ENCODE measurements at regions not wholly inside any gene's neighbourhood (a gene's known extent, or its start where the extent isn't known, plus 50 kb on each side); places are given as distances from the start of the nearest gene placed in this dataset.

DNA sequence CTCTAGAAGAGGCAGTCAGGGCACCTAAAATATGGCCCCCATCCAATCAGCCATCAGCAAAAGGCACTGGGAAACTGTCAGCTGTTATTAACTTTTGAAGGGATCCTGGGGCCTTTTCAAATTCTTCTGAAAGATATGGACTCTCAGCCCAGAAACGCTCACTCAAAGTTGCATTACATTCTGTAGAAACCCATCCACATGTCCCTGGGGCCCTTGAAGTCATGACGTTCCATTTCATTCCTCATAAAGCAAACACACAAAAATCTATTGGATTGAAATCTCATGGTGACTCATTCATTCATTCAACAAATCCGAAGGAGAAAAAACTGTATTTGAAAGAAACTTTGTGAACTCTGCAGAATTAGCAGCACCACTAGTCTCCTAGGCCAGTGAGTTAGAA lies 215.3 kb downstream of the C16orf95 start:
- DNase-seq (no peak), ATAC-seq (no peak)
- no peaks in the 10 kb centered on the region for H3K36me3 ChIP-seq
- no peaks in the 10 kb centered on the region for H3K9me3 ChIP-seq
- no peak overlapping the region for H3K27ac ChIP-seq
- TF ChIP-seq, protein P1, sequence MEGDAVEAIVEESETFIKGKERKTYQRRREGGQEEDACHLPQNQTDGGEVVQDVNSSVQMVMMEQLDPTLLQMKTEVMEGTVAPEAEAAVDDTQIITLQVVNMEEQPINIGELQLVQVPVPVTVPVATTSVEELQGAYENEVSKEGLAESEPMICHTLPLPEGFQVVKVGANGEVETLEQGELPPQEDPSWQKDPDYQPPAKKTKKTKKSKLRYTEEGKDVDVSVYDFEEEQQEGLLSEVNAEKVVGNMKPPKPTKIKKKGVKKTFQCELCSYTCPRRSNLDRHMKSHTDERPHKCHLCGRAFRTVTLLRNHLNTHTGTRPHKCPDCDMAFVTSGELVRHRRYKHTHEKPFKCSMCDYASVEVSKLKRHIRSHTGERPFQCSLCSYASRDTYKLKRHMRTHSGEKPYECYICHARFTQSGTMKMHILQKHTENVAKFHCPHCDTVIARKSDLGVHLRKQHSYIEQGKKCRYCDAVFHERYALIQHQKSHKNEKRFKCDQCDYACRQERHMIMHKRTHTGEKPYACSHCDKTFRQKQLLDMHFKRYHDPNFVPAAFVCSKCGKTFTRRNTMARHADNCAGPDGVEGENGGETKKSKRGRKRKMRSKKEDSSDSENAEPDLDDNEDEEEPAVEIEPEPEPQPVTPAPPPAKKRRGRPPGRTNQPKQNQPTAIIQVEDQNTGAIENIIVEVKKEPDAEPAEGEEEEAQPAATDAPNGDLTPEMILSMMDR (IDR thresholded peaks at IDR 0.05) = no peak
- peaks cover 6% of the 10 kb centered on the region for H3K27me3 ChIP-seq
- H3K4me3 ChIP-seq = no peak overlapping the region
- no peaks in the 10 kb centered on the region for H3K4me1 ChIP-seq
- intact Hi-C loops (cut with DNase I) = no loop called here

DNA sequence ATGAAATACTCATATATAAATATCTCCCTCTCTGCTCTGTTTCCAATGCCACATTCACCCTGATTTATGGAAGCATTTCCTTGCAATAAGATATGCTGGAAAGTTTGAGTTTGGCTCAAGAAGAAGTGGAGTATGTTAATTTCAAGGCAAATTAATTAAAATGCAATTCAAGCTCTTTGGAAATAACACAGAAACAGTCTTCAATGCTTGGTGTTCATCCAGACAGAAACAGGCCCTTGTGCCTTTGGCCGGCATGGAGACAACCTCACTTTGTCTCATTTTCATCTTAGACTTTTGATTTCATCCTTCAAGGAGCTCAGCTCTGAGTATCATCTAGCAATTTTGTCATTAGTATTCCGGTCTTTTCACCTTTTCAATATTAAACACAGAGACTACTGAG lies 210.0 kb downstream of the C16orf95 start:
- H3K27ac ChIP-seq = no peak overlapping the region
- no peak overlapping the region for H3K4me3 ChIP-seq
- TF ChIP-seq, protein P1 (IDR thresholded peaks at IDR 0.05) = no peak
- no peaks in the 10 kb centered on the region for H3K36me3 ChIP-seq
- no peak for DNase-seq
- intact Hi-C loops (cut with DNase I) = no loop called here
- no peak for ATAC-seq
- H3K9me3 ChIP-seq = no peaks in the 10 kb centered on the region
- H3K4me1 ChIP-seq = no peaks in the 10 kb centered on the region
- no peaks in the 10 kb centered on the region for H3K27me3 ChIP-seq

DNA sequence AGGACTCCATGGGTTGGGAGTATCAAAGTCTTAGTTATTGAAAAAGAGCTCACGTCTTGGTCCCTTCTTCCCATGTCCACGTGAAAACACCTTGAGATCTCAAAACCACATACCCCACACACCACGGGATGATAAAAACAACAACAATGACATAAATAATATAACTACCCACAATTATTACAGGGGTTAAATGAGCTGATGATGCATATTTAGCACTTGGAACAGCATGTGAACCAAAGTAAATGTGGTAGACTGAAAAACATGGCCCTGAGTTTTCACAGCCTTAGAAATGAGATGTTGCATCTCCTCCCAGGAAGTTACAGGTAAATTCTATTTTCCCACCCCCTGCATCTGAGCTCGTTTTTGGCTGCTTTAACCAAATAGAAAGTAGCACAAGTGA lies 208.9 kb downstream of the C16orf95 start:
- ATAC-seq (no peak), DNase-seq (no peak)
- intact Hi-C loops (cut with DNase I) = no loop called here
- Histone ChIP-seq H3K4me1 (no peaks in the 10 kb centered on the region), H3K27ac (no peak overlapping the region), H3K4me3 (no peak overlapping the region), H3K9me3 (no peaks in the 10 kb centered on the region), H3K27me3 (no peaks in the 10 kb centered on the region), H3K36me3 (no peaks in the 10 kb centered on the region)
- TF ChIP-seq, protein P1 (IDR thresholded peaks at IDR 0.05) = no peak

DNA sequence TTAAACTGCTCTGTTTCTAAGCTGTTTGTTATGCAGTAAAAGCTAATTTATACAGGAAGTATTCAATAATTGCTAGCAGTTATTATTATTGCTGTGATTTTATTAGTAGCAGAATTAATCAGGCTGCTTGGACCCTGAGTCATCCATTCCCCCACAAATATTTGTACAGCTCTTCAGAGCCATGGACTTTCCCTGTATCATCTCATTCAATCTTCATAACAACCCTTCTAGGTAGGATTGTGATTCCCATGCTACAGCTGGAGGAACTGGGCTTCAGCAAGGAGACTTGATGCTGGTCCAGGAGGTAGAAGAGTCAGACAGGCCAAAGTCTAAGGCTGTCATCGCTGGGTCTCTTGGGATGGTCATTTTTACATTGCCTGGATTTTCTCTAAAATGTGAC lies 208.3 kb downstream of the C16orf95 start:
- Histone ChIP-seq H3K36me3 (no peaks in the 10 kb centered on the region), H3K27me3 (no peaks in the 10 kb centered on the region), H3K9me3 (no peaks in the 10 kb centered on the region), H3K4me1 (no peaks in the 10 kb centered on the region), H3K27ac (no peak overlapping the region), H3K4me3 (no peak overlapping the region)
- TF ChIP-seq, protein P1 (IDR thresholded peaks at IDR 0.05) = no peak
- DNase-seq (no peak), ATAC-seq (no peak)
- intact Hi-C loops (cut with DNase I) = no loop called here

DNA sequence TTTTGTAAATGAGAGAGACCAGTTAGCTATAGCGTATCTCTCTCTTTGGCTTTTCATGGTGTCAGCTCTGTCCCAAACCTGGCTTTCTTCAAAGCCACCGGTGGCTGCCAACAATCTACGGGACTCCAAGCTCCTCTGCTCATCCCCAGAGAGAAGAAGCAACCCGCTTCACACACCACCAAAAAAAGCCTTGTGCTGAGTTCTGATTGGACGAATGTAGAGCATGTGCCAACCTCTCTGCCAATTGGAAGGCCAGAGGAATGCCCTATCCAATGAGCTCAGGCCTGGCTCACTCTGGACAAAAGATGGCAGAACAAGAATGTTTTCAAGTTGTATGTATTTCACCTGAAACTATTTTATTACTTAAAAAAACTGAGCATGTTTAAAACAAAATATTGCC lies 202.4 kb downstream of the C16orf95 start:
- H3K27me3 ChIP-seq = no peaks in the 10 kb centered on the region
- DNase-seq (no peak), ATAC-seq (no peak)
- H3K27ac ChIP-seq = no peak overlapping the region
- no peak overlapping the region for H3K4me3 ChIP-seq
- no peaks in the 10 kb centered on the region for H3K4me1 ChIP-seq
- TF ChIP-seq, protein P1 (IDR thresholded peaks at IDR 0.05) = no peak
- H3K36me3 ChIP-seq = no peaks in the 10 kb centered on the region
- intact Hi-C loops (cut with DNase I) = no loop called here
- no peaks in the 10 kb centered on the region for H3K9me3 ChIP-seq

DNA sequence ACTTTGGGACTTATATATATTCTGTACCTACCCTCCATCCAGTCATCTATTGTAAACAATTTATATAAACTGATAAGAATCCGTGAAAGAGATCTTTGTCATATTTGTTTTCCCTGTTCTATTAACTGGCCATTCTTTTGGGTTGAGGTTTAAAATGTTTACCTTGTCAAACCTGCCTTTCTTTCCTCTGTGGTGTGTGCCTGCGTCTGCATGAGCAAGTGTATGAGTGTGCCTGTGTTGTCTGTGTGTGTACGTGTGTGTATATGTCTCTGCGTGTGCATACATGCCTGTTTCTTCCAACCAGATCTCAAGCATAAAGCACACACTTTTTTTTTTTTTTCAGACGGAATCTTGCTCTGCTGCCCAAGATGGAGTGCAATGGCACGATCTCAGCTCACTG lies 201.5 kb downstream of the C16orf95 start:
- intact Hi-C loops (cut with DNase I) = no loop called here
- ATAC-seq (no peak), DNase-seq (no peak)
- no peak overlapping the region for H3K4me3 ChIP-seq
- no peaks in the 10 kb centered on the region for H3K4me1 ChIP-seq
- H3K27ac ChIP-seq = no peak overlapping the region
- TF ChIP-seq, protein P1 (IDR thresholded peaks at IDR 0.05) = no peak
- no peaks in the 10 kb centered on the region for H3K36me3 ChIP-seq
- H3K27me3 ChIP-seq = no peaks in the 10 kb centered on the region
- no peaks in the 10 kb centered on the region for H3K9me3 ChIP-seq

All from upper lobe of right lung (tissue), 1 donor.